ENCODE measurements at regions not wholly inside any gene's neighbourhood (a gene's known extent, or its start where the extent isn't known, plus 50 kb on each side); places are given as distances from the start of the nearest gene placed in this dataset.

DNA sequence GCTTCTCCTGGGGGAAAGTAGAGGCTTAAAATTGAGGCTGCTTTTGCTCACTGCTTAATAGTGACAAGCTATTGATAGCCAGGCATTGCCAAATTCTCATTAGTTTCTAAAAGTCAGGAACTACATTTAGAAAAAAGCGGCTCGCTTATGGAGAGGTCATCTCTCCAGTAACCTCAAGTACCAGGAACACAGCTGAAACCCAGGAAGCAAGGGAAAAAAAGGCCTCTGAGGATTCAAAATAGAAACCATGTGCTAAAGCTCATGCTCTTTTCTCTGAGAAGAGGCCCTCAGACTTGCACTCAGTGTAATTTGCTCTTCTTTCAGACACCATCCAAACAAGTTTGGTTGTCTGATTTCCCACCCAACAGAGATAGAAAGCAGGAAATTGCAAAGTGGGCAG lies 261.4 kb upstream of the USP25 start:
- no peak for TF ChIP-seq CTCF (IDR thresholded peaks at IDR 0.05)
- TF ChIP-seq ZFX (IDR thresholded peaks at IDR 0.05; ENCODE audit: borderline replicate concordance) = no peak
